GM23338 (cell line): ENCODE measurements at regions not wholly inside any gene's neighbourhood (a gene's known extent, or its start where the extent isn't known, plus 50 kb on each side); places are given as distances from the start of the nearest gene placed in this dataset.

Source experiments
- ATAC-seq: fragments of 200-7000 bp; cut with Tn5 transposase; 3 replicates; pipeline ENCODE4 v1.9.1; 2020
- DNase-seq: peaks from one replicate; pipeline ENCODE4 v3.0.0-alpha.2; 2015; ENCODE audit warnings: low spot score
- H2AFZ ChIP-seq: fragments of 200-600 bp; sonication (generic); 2 replicates; pipeline ENCODE4 v1.8.0; 2016; ENCODE audit warnings: antibody characterized with exemption, mild to moderate bottlenecking, moderate library complexity
- H3F3A ChIP-seq: fragments of 200-600 bp; sonication (generic); replicated peaks from 2 replicates; pipeline ENCODE4 v1.8.0; 2017; ENCODE audit warnings: antibody characterized with exemption, mixed run types, low read depth
- H3K27ac ChIP-seq: fragments of 200-600 bp; sonication (generic); 2 replicates; pipeline ENCODE4 v1.6.1; 2016; ENCODE audit warnings: low read depth
- H3K27me3 ChIP-seq: fragments of 200-600 bp; sonication (generic); 2 replicates; pipeline ENCODE4 v1.8.0; 2016; ENCODE audit warnings: mild to moderate bottlenecking, mixed run types, moderate library complexity; ENCODE audit not compliant: insufficient read depth
- H3K36me3 ChIP-seq: fragments of 200-600 bp; sonication (generic); 2 replicates; pipeline ENCODE4 v1.8.0; 2016; ENCODE audit warnings: mild to moderate bottlenecking; ENCODE audit not compliant: insufficient read depth
- H3K4me1 ChIP-seq: fragments of 200-600 bp; sonication (generic); 2 replicates; pipeline ENCODE4 v1.8.0; 2016; ENCODE audit warnings: mild to moderate bottlenecking, moderate library complexity; ENCODE audit not compliant: insufficient read depth
- H3K4me2 ChIP-seq: fragments of 200-600 bp; sonication (generic); 2 replicates; pipeline ENCODE4 v1.7.1; 2017; ENCODE audit warnings: mixed run types
- H3K4me3 ChIP-seq: fragments of 200-600 bp; sonication (generic); 2 replicates; pipeline ENCODE4 v1.6.1; 2016; ENCODE audit warnings: mixed run types
- H3K79me2 ChIP-seq: fragments of 200-600 bp; sonication (generic); replicated peaks from 2 replicates; pipeline ENCODE4 v1.8.0; 2017; ENCODE audit warnings: mild to moderate bottlenecking; ENCODE audit not compliant: insufficient read depth
- H3K9me2 ChIP-seq: fragments of 200-600 bp; sonication (generic); 2 replicates; pipeline ENCODE4 v1.8.0; 2017; ENCODE audit not compliant: insufficient read depth
- H4K20me1 ChIP-seq: fragments of 200-600 bp; sonication (generic); replicated peaks from 2 replicates; pipeline ENCODE4 v1.8.0; 2017; ENCODE audit warnings: mild to moderate bottlenecking; ENCODE audit not compliant: insufficient read depth
- H3K27ac Mint-ChIP-seq: 2 replicates; pipeline ENCODE4 v1.8.0; 2020; ENCODE audit warnings: inconsistent platforms, mild to moderate bottlenecking, moderate library complexity, mixed read lengths
- H3K27me3 Mint-ChIP-seq: 3 replicates; pipeline ENCODE4 v1.8.0; 2022; ENCODE audit warnings: low read depth, mild to moderate bottlenecking, moderate library complexity, mixed read lengths, inconsistent platforms; ENCODE audit not compliant: insufficient read depth, poor library complexity
- H3K36me3 Mint-ChIP-seq: 3 replicates; pipeline ENCODE4 v1.8.0; 2021; ENCODE audit warnings: low read depth, mild to moderate bottlenecking, inconsistent platforms, moderate library complexity, mixed read lengths
- H3K4me1 Mint-ChIP-seq: 3 replicates; pipeline ENCODE4 v1.8.0; 2020; ENCODE audit warnings: mild to moderate bottlenecking, inconsistent platforms, mixed read lengths
- H3K4me3 Mint-ChIP-seq: 3 replicates; pipeline ENCODE4 v1.8.0; 2021; ENCODE audit warnings: moderate library complexity, mild to moderate bottlenecking, inconsistent platforms, mixed read lengths
- H3K9me3 Mint-ChIP-seq: 3 replicates; pipeline ENCODE4 v1.8.0; 2020; ENCODE audit warnings: moderate library complexity, mild to moderate bottlenecking, inconsistent platforms, mixed read lengths
- CREB1 ChIP-seq: fragments of 250-450 bp; sonication (Bioruptor Pico); IDR thresholded peaks from 2 replicates; pipeline ENCODE4 v1.5.0; 2020; ENCODE audit warnings: low read depth, mild to moderate bottlenecking, moderate library complexity
- EZH2 ChIP-seq: fragments of 200-600 bp; sonication (generic); IDR thresholded peaks from one replicate; pipeline ENCODE4 v1.8.0; 2017; ENCODE audit warnings: antibody characterized with exemption, mild to moderate bottlenecking, low read depth; ENCODE audit not compliant: unreplicated experiment
- EZH2phosphoT487 ChIP-seq: fragments of 200-600 bp; sonication (generic); IDR thresholded peaks from one replicate; pipeline ENCODE4 v1.8.1; 2018; ENCODE audit warnings: antibody characterized with exemption; ENCODE audit not compliant: unreplicated experiment
- JUNB ChIP-seq: IDR thresholded peaks from one replicate; pipeline ENCODE4 v1.6.1; 2016; ENCODE audit warnings: antibody characterized with exemption; ENCODE audit not compliant: unreplicated experiment
- NANOG ChIP-seq: IDR thresholded peaks from 2 replicates; pipeline ENCODE4 v1.6.1; 2016; ENCODE audit warnings: antibody characterized with exemption, borderline replicate concordance
- POLR2AphosphoS5 ChIP-seq: IDR thresholded peaks from 2 replicates; pipeline ENCODE4 v1.6.1; 2016; ENCODE audit warnings: antibody characterized with exemption, low read depth
- REST ChIP-seq: IDR thresholded peaks from one replicate; pipeline ENCODE4 v1.6.1; 2018; ENCODE audit warnings: antibody characterized with exemption; ENCODE audit not compliant: unreplicated experiment
- STAT1 ChIP-seq: IDR thresholded peaks from one replicate; pipeline ENCODE4 v1.6.1; 2016; ENCODE audit warnings: antibody characterized with exemption; ENCODE audit not compliant: unreplicated experiment
- ZNF114 ChIP-seq: fragments of 250-450 bp; sonication (Bioruptor Pico); IDR thresholded peaks from 2 replicates; pipeline ENCODE4 v1.5.0; 2020; ENCODE audit warnings: mild to moderate bottlenecking, moderate library complexity
- ZNF331 ChIP-seq: fragments of 250-450 bp; sonication (Bioruptor Pico); IDR thresholded peaks from 2 replicates; pipeline ENCODE4 v1.5.0; 2020; ENCODE audit warnings: low read depth, mild to moderate bottlenecking, moderate library complexity
- TF ChIP-seq, protein P1 (sequence below): fragments of 250-450 bp; sonication (Bioruptor Pico); IDR thresholded peaks from 2 replicates; pipeline ENCODE4 v1.5.0; 2020; ENCODE audit warnings: mild to moderate bottlenecking, moderate library complexity
- TF ChIP-seq, protein P2 (sequence below): IDR thresholded peaks from 2 replicates; pipeline ENCODE4 v1.6.1; 2016; ENCODE audit warnings: antibody characterized with exemption
- TF ChIP-seq, protein P3 (sequence below), 2 experiments: fragments of 200-600 bp in 1 of 2; sonication (generic) in 1 of 2; conservative IDR thresholded peaks; 2 replicates each; pipeline versions ENCODE4 v1.5.1 to v1.6.1; 2016 to 2017; ENCODE audit warnings: antibody characterized with exemption in 2 of 2, low read depth in 2 of 2, mild to moderate bottlenecking in 2 of 2, moderate library complexity in 1 of 2

- H3K4me3 ChIP-seq, result no peak overlapping the region
- H3K27me3 ChIP-seq, result no peaks in the 10 kb centered on the region
- Mint-ChIP-seq H3K27ac (no peak overlapping the region), H3K4me3 (no peak overlapping the region), H3K9me3 (no peaks in the 10 kb centered on the region; the same call in 2 of the 3 replicates), H3K36me3 (no peaks in the 10 kb centered on the region), H3K4me1 (peaks cover 6% of the 10 kb centered on the region; the same call in 1 of the 3 replicates), H3K27me3 (no peaks in the 10 kb centered on the region)
- H3K27ac ChIP-seq, result no peak overlapping the region
- no peaks in the 10 kb centered on the region for H3K36me3 ChIP-seq
- ATAC-seq, result no peak
- peaks cover 12% of the 10 kb centered on the region; the same call in 1 of the 2 replicates for H3K9me2 ChIP-seq
- DNase-seq, result no peak
- H3K4me2 ChIP-seq, result no peak overlapping the region
- H3K79me2 ChIP-seq, result no peaks in the 10 kb centered on the region
- no peak overlapping the region for H2AFZ ChIP-seq
- TF ChIP-seq, protein P1, sequence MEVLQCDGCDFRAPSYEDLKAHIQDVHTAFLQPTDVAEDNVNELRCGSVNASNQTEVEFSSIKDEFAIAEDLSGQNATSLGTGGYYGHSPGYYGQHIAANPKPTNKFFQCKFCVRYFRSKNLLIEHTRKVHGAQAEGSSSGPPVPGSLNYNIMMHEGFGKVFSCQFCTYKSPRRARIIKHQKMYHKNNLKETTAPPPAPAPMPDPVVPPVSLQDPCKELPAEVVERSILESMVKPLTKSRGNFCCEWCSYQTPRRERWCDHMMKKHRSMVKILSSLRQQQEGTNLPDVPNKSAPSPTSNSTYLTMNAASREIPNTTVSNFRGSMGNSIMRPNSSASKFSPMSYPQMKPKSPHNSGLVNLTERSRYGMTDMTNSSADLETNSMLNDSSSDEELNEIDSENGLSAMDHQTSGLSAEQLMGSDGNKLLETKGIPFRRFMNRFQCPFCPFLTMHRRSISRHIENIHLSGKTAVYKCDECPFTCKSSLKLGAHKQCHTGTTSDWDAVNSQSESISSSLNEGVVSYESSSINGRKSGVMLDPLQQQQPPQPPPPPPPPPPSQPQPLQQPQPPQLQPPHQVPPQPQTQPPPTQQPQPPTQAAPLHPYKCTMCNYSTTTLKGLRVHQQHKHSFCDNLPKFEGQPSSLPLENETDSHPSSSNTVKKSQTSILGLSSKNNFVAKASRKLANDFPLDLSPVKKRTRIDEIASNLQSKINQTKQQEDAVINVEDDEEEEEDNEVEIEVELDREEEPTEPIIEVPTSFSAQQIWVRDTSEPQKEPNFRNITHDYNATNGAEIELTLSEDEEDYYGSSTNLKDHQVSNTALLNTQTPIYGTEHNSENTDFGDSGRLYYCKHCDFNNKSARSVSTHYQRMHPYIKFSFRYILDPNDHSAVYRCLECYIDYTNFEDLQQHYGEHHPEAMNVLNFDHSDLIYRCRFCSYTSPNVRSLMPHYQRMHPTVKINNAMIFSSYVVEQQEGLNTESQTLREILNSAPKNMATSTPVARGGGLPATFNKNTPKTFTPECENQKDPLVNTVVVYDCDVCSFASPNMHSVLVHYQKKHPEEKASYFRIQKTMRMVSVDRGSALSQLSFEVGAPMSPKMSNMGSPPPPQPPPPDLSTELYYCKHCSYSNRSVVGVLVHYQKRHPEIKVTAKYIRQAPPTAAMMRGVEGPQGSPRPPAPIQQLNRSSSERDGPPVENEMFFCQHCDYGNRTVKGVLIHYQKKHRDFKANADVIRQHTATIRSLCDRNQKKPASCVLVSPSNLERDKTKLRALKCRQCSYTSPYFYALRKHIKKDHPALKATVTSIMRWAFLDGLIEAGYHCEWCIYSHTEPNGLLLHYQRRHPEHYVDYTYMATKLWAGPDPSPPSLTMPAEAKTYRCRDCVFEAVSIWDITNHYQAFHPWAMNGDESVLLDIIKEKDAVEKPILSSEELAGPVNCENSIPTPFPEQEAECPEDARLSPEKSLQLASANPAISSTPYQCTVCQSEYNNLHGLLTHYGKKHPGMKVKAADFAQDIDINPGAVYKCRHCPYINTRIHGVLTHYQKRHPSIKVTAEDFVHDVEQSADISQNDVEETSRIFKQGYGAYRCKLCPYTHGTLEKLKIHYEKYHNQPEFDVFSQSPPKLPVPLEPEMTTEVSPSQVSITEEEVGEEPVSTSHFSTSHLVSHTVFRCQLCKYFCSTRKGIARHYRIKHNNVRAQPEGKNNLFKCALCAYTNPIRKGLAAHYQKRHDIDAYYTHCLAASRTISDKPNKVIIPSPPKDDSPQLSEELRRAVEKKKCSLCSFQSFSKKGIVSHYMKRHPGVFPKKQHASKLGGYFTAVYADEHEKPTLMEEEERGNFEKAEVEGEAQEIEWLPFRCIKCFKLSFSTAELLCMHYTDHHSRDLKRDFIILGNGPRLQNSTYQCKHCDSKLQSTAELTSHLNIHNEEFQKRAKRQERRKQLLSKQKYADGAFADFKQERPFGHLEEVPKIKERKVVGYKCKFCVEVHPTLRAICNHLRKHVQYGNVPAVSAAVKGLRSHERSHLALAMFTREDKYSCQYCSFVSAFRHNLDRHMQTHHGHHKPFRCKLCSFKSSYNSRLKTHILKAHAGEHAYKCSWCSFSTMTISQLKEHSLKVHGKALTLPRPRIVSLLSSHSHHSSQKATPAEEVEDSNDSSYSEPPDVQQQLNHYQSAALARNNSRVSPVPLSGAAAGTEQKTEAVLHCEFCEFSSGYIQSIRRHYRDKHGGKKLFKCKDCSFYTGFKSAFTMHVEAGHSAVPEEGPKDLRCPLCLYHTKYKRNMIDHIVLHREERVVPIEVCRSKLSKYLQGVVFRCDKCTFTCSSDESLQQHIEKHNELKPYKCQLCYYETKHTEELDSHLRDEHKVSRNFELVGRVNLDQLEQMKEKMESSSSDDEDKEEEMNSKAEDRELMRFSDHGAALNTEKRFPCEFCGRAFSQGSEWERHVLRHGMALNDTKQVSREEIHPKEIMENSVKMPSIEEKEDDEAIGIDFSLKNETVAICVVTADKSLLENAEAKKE (CRISPR knock-in tag), result no peak
- TF ChIP-seq CREB1, result no peak
- no peak for TF ChIP-seq REST
- TF ChIP-seq ZNF331 (CRISPR knock-in tag), result no peak
- no peak for TF ChIP-seq STAT1
- no peak for TF ChIP-seq NANOG
- no peak for TF ChIP-seq EZH2
- TF ChIP-seq EZH2phosphoT487, result no peak
- TF ChIP-seq ZNF114 (CRISPR knock-in tag), result no peak
- TF ChIP-seq, protein P2, sequence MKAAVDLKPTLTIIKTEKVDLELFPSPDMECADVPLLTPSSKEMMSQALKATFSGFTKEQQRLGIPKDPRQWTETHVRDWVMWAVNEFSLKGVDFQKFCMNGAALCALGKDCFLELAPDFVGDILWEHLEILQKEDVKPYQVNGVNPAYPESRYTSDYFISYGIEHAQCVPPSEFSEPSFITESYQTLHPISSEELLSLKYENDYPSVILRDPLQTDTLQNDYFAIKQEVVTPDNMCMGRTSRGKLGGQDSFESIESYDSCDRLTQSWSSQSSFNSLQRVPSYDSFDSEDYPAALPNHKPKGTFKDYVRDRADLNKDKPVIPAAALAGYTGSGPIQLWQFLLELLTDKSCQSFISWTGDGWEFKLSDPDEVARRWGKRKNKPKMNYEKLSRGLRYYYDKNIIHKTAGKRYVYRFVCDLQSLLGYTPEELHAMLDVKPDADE, result no peak
- TF ChIP-seq JUNB, result no peak
- TF ChIP-seq, protein P3, sequence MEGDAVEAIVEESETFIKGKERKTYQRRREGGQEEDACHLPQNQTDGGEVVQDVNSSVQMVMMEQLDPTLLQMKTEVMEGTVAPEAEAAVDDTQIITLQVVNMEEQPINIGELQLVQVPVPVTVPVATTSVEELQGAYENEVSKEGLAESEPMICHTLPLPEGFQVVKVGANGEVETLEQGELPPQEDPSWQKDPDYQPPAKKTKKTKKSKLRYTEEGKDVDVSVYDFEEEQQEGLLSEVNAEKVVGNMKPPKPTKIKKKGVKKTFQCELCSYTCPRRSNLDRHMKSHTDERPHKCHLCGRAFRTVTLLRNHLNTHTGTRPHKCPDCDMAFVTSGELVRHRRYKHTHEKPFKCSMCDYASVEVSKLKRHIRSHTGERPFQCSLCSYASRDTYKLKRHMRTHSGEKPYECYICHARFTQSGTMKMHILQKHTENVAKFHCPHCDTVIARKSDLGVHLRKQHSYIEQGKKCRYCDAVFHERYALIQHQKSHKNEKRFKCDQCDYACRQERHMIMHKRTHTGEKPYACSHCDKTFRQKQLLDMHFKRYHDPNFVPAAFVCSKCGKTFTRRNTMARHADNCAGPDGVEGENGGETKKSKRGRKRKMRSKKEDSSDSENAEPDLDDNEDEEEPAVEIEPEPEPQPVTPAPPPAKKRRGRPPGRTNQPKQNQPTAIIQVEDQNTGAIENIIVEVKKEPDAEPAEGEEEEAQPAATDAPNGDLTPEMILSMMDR (conservative IDR thresholded peaks at IDR 0.05; ENCODE audit: low read depth in 2 of 2), result no peak
- TF ChIP-seq POLR2AphosphoS5, result no peak
- no peaks in the 10 kb centered on the region for H3K4me1 ChIP-seq
- no peaks in the 10 kb centered on the region for H4K20me1 ChIP-seq
- H3F3A ChIP-seq, result no peaks in the 10 kb centered on the region
Measured at GRCh38 chr3:22731901-22732300, 471.2 kb upstream of the UBE2E2 start.
